Ectodermal cell (in vitro differentiated cells): ENCODE measurements at regions not wholly inside any gene's neighbourhood (a gene's known extent, or its start where the extent isn't known, plus 50 kb on each side); places are given as distances from the start of the nearest gene placed in this dataset.

ENCODE experiments used
- H3K27ac ChIP-seq: 2 replicates; pipeline ENCODE4 v1.7.0; 2013; ENCODE audit warnings: mild to moderate bottlenecking, low read depth, low read length; ENCODE audit not compliant: insufficient read depth, poor library complexity, severe bottlenecking
- H3K27me3 ChIP-seq: 2 replicates; pipeline ENCODE4 v1.7.0; 2013; ENCODE audit warnings: mild to moderate bottlenecking, low read length; ENCODE audit not compliant: insufficient read depth, control insufficient read depth, poor library complexity, severe bottlenecking
- H3K36me3 ChIP-seq: one replicate; pipeline ENCODE4 v1.7.0; 2013; ENCODE audit warnings: low read length; ENCODE audit not compliant: control insufficient read depth, insufficient read depth
- H3K4me1 ChIP-seq: one replicate; pipeline ENCODE4 v1.7.0; 2013; ENCODE audit warnings: low read length; ENCODE audit not compliant: control insufficient read depth, insufficient read depth
- H3K4me3 ChIP-seq: 2 replicates; pipeline ENCODE4 v1.7.0; 2013; ENCODE audit warnings: low read depth, low read length, control low read depth; ENCODE audit not compliant: insufficient read depth
- H3K9me3 ChIP-seq: 2 replicates; pipeline ENCODE4 v1.7.0; 2013; ENCODE audit warnings: mild to moderate bottlenecking, low read length, moderate library complexity; ENCODE audit not compliant: control insufficient read depth
- WGBS, 2 experiments: methylation state at CpG; one replicate each; pipeline ENCODE4 v1.1.7; 2013; ENCODE audit warnings: missing lambda C conversion rate in 2 of 2; 5-methylcytosine and 5-hydroxymethylcytosine counted together

DNA sequence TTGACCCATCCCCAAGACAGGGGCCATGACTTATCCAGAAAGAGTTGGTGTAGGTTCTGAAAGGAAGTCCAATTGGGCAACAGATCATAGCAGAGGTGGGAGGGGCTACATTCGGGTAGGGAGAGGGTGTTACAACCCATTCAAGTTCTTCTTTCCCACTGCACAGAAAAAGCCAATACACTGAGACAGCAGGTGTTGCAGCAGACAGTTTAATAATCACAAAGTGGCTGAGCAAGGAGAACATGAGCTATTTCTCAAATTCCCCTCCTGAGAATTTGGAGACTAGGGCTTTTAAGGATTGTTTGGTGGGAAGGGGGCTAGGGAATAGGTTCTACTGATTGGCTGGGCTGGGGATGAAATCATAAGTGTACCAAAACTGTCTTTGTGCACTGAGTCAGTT is 328.4 kb upstream of the POU3F1 start:
- 95 to 100% methylated on average over 1 of the region's 1 CpG for WGBS, 2 experiments
- Histone ChIP-seq H3K4me1 (peaks cover 4% of the 10 kb centered on the region), H3K27ac (no peak overlapping the region), H3K27me3 (no peaks in the 10 kb centered on the region), H3K4me3 (no peak overlapping the region), H3K36me3 (no peaks in the 10 kb centered on the region), H3K9me3 (no peaks in the 10 kb centered on the region)

DNA sequence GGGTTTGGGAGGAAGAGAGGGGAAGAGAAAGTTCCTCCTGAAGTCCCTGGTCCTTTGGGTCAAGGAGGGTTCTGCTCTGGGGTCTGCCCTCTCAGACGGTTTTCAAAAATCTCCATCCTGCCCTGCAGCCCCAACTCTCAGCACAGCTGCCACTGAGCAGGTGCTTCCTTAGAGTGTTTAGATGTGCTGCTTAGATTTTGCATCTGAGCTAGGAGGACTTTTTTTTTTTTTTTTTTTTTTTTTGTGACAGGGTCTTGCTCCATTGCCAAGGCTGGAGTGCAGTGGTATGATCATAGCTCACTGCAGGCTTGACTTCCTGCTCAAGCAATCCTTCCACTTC is 324.9 kb upstream of the POU3F1 start:
- Histone ChIP-seq H3K27me3 (no peaks in the 10 kb centered on the region), H3K4me3 (no peak overlapping the region), H3K9me3 (no peaks in the 10 kb centered on the region), H3K36me3 (no peaks in the 10 kb centered on the region), H3K27ac (no peak overlapping the region), H3K4me1 (no peaks in the 10 kb centered on the region)
- WGBS, 2 experiments, result 85 to 100% methylated on average over 1 of the region's 1 CpG

DNA sequence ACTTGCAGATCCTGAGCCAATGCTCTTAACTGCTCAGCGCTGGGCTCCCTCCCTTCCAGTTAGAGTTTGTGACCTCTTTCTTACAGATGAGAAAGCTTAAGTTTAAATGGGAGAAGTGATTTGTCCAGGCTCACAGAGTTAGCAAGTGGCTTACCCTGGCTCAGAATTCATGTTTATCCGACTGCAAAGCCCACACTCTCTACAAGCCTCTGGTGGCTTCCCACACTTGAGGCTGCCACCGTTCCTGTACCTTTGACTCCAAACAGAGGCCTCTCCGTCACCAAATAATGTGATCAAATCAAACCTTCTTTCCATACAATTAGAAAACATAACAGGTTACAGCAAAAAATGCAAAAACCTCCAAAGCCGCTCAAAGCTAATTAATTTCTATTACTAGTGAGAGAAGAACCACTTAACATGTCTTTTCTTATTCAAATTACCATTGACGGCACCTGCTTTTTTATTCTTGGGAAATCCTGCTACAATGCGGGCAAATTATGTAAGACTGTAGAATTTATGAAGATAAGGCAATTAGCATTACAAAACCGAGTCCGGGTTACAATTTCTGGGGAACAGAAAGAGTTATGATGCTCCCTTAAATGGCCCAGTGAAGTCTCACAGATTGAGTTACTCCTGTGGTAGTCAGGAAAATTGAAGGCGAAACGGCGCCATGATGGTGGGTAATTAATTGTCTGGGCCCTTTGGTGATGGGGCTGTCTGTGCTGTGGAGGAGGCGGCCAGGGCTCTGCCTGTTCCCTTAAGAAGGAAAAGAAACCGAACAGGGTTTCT is 324.3 kb upstream of the POU3F1 start:
- WGBS, 2 experiments, result 72 to 79% methylated on average over 14 of the region's 14 CpGs
- no peak overlapping the region for H3K27ac ChIP-seq

DNA sequence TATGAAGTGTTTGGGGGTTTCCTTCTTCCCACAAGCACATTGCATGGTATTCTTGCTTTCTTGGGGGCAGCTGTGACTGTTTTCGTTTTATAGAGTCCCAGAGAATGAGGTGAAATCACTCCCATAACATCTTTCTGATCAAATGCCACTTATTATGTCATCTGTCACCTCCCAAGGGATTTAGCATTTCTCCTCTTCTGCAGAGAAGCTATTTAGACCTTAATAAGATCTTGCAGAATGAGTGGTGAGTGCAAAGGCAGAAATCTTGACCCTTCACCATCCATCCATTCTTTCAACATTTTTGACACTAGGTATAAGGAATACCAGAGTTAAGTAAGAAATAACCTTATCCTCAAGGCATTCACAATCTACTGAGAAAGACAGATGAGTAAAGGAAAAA is 318.6 kb upstream of the POU3F1 start:
- WGBS, 2 experiments, result 86 to 92% methylated on average over 1 of the region's 1 CpG
- no peaks in the 10 kb centered on the region for H3K36me3 ChIP-seq
- no peak overlapping the region for H3K4me3 ChIP-seq
- no peaks in the 10 kb centered on the region for H3K4me1 ChIP-seq
- H3K27me3 ChIP-seq, result no peaks in the 10 kb centered on the region
- H3K27ac ChIP-seq, result no peak overlapping the region
- H3K9me3 ChIP-seq, result no peaks in the 10 kb centered on the region

More for the DNA sequence above, 324.3 kb upstream of the POU3F1 start:
- Histone ChIP-seq H3K36me3 (no peaks in the 10 kb centered on the region), H3K4me3 (no peak overlapping the region), H3K9me3 (no peaks in the 10 kb centered on the region), H3K27me3 (no peaks in the 10 kb centered on the region), H3K4me1 (no peaks in the 10 kb centered on the region)

DNA sequence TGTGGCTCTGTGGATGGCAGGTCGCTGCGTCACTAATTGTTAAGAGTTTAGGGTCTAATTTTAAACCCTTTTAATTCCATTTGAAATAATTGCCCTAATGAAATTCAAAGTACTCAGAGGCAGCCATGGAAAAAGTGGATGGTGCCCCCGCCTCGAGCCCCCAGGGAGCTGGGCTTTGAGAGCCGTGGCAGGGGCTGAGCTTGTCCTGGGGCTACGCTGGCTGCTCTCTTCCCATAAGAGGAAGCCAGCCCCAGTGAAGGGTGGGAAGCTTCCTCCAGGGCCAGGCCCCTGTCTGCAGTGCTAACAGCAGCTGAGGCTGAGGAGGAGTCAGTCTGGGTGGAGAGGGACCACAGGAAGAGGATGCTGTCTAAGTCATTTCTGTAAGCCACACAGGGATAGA is 315.0 kb upstream of the POU3F1 start:
- WGBS, 2 experiments, result 75 to 82% methylated on average over 6 of the region's 6 CpGs
- H3K4me3 ChIP-seq, result no peak overlapping the region
- no peaks in the 10 kb centered on the region for H3K36me3 ChIP-seq
- H3K9me3 ChIP-seq, result no peaks in the 10 kb centered on the region
- no peaks in the 10 kb centered on the region for H3K4me1 ChIP-seq
- H3K27me3 ChIP-seq, result no peaks in the 10 kb centered on the region
- H3K27ac ChIP-seq, result no peak overlapping the region

DNA sequence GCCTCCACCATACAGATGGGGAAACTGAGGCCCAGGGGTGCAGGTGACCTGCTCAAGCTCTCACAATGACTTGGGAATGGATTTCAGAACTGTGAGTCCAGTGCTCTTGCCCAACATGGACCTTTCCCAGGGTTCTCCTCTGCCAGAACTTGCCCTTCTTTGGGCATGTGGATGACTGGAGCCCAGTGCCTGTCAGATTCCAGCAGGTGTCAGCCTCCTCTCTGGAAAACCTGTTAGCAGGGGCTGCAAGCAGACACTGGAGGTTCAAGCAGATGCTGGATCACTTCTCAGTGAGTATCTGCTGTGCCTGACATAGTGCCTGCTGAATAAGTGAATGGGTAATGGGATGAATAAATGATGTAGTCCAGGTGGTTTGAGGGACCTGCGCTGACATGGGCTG is 314.2 kb upstream of the POU3F1 start:
- 91 to 97% methylated on average over 1 of the region's 1 CpG for WGBS, 2 experiments
- H3K36me3 ChIP-seq, result no peaks in the 10 kb centered on the region
- H3K4me3 ChIP-seq, result no peak overlapping the region
- H3K4me1 ChIP-seq, result no peaks in the 10 kb centered on the region
- no peaks in the 10 kb centered on the region for H3K9me3 ChIP-seq
- H3K27ac ChIP-seq, result no peak overlapping the region
- H3K27me3 ChIP-seq, result no peaks in the 10 kb centered on the region

DNA sequence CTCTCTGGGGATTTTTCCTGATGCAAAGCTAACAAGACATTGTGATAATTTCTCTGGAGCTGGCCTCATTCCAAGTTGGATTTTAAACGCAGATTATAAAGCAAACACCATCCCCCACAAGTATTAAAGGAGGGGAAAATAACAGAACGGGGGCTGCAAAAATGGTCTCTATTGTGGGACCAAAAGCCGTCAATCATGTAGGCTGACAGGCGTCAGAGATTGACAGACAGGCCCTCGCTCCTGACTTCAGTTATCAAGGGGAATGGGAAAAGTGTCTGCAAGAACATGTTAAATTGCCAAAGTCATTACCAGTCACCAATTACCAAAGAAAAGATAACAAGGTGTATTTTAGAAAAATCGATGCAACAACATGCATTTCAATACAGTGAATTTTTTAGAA is 307.4 kb upstream of the POU3F1 start:
- no peaks in the 10 kb centered on the region for H3K9me3 ChIP-seq
- WGBS, 2 experiments, result 79 to 90% methylated on average over 6 of the region's 6 CpGs
- no peak overlapping the region for H3K27ac ChIP-seq
- H3K4me3 ChIP-seq, result no peak overlapping the region
- H3K4me1 ChIP-seq, result peaks cover 4% of the 10 kb centered on the region
- no peaks in the 10 kb centered on the region for H3K36me3 ChIP-seq
- H3K27me3 ChIP-seq, result no peaks in the 10 kb centered on the region

DNA sequence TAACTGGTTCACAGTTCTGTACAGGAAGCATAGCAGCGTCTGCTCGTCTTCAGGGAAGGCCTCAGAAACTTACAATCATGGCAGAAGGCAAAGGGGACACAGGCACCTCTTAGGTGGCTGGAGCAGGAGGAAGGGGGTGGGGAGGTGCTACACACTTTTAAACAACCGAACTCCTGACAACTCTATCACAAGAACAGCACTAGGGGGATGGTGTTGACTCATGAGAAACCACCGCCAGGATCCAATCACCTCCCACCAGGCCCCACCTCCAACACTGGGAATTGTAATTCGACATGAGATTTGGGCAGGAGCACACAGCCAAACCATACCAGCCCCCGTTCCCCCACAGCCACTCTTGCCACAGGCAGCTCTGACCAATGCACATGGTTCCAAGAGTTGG is 306.3 kb upstream of the POU3F1 start:
- Histone ChIP-seq H3K27me3 (no peaks in the 10 kb centered on the region), H3K4me1 (peaks cover 4% of the 10 kb centered on the region), H3K36me3 (no peaks in the 10 kb centered on the region), H3K27ac (no peak overlapping the region), H3K4me3 (no peak overlapping the region), H3K9me3 (no peaks in the 10 kb centered on the region)
- WGBS, 2 experiments, result 66 to 77% methylated on average over 6 of the region's 6 CpGs

DNA sequence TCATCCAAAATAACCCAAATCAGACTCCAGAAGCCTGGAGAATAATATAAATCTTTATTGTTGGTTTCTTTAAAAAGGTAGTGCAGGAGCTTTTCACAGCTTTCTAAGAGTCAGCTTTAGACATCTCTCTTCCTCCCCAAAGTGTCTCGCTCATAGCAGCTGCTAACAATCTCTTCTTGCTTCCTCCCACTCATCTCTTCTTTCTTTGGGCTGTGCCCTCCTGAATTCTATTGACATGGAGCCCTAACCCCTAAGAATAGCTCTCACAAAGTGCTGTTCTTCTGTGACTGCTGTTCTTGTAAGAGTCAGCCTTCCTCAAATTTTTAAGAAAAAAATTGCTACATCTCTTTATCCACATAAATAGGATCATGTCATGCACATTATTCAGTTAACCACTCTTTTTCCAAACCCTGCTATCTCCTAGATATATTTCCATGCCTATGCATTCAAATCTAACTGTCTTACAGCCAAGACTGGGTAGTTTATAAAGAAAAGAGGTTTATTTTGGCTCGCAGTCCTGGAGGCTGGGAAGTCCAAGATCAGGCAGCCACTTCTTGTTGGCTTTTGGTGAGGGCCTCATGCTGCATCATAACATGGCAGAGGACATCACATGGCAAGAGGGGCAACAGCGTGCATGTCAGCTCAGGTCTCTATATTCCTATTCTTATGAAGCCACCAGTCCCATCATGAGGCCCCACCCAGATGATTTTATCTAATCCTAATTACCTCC is 301.0 kb upstream of the POU3F1 start:
- no peaks in the 10 kb centered on the region for H3K9me3 ChIP-seq
- H3K4me1 ChIP-seq, result peaks cover 1% of the 10 kb centered on the region
- H3K27me3 ChIP-seq, result no peaks in the 10 kb centered on the region
- no peak overlapping the region for H3K27ac ChIP-seq
- no peak overlapping the region for H3K4me3 ChIP-seq
- 91% methylated on average over 3 of the region's 3 CpGs for WGBS, 2 experiments
- H3K36me3 ChIP-seq, result no peaks in the 10 kb centered on the region

DNA sequence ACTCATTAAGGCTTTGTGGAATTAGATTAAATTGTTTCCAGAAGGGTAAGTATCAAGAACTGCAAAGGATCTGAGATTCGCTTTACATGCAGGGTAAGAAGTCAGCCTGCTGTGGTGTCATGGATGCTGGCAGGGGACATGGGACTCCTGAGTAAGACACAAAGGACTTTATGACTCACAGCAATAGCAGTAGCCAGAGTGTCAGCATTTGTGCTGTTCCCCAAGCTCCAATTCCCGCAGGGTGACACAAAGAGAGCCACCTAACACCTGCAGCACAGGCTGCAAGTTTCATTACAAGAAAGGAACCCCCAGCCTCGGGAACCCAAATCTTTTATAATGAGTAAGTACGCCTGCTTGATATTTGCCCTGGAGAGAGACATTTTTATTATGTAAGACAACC is 298.1 kb upstream of the POU3F1 start:
- 79 to 85% methylated on average over 3 to 4 of the region's 4 CpGs for WGBS, 2 experiments
- no peak overlapping the region for H3K4me3 ChIP-seq
- no peaks in the 10 kb centered on the region for H3K36me3 ChIP-seq
- no peaks in the 10 kb centered on the region for H3K4me1 ChIP-seq
- no peak overlapping the region for H3K27ac ChIP-seq
- no peaks in the 10 kb centered on the region for H3K9me3 ChIP-seq
- H3K27me3 ChIP-seq, result no peaks in the 10 kb centered on the region
